K562 (cell line): ENCODE measurements at regions not wholly inside any gene's neighbourhood (a gene's known extent, or its start where the extent isn't known, plus 50 kb on each side); places are given as distances from the start of the nearest gene placed in this dataset.

Experiments
- CCAR2 ChIP-seq: fragments of 200-400 bp; formaldehyde crosslinking; IDR thresholded peaks from 2 replicates; pipeline ENCODE4 v1.6.1; 2017; ENCODE audit warnings: mild to moderate bottlenecking, low read depth, low read length
- POLR2AphosphoS2 ChIP-seq: IDR thresholded peaks from 2 replicates; pipeline ENCODE4 v1.6.1; 2012; ENCODE audit warnings: low read length, improper control_type of control experiment
- SIX5 ChIP-seq, 2 experiments: IDR thresholded peaks; 2 replicates each; pipeline ENCODE4 v1.6.1; 2011; ENCODE audit warnings: low read length in 2 of 2, borderline replicate concordance in 1 of 2, low read depth in 1 of 2, mild to moderate bottlenecking in 1 of 2, moderate library complexity in 1 of 2; ENCODE audit not compliant: insufficient read depth in 1 of 2
- XRCC3 ChIP-seq: fragments of 450-650 bp; IDR thresholded peaks from 2 replicates; pipeline ENCODE4 v1.6.1; 2017; ENCODE audit warnings: mild to moderate bottlenecking, moderate library complexity
- ZNF124 ChIP-seq: sonication (generic); formaldehyde crosslinking; IDR thresholded peaks from 2 replicates; pipeline ENCODE4 v1.8.1; 2022; ENCODE audit warnings: missing genetic modification reagents
- TF ChIP-seq, protein P1 (sequence below): fragments of 150-350 bp; IDR thresholded peaks from 2 replicates; pipeline ENCODE4 v1.6.1; 2014; ENCODE audit warnings: low read depth, mild to moderate bottlenecking, low read length, borderline replicate concordance
- TF ChIP-seq, protein P2 (sequence below): fragments of 250-450 bp; sonication (Bioruptor Pico); IDR thresholded peaks from 2 replicates; pipeline ENCODE4 v1.4.0; 2020; ENCODE audit warnings: mild to moderate bottlenecking, moderate library complexity
- TF ChIP-seq, protein P3 (sequence below): fragments of 250-450 bp; sonication (Bioruptor Pico); IDR thresholded peaks from 2 replicates; pipeline ENCODE4 v1.9.0; 2021; ENCODE audit warnings: mild to moderate bottlenecking, inconsistent platforms

DNA sequence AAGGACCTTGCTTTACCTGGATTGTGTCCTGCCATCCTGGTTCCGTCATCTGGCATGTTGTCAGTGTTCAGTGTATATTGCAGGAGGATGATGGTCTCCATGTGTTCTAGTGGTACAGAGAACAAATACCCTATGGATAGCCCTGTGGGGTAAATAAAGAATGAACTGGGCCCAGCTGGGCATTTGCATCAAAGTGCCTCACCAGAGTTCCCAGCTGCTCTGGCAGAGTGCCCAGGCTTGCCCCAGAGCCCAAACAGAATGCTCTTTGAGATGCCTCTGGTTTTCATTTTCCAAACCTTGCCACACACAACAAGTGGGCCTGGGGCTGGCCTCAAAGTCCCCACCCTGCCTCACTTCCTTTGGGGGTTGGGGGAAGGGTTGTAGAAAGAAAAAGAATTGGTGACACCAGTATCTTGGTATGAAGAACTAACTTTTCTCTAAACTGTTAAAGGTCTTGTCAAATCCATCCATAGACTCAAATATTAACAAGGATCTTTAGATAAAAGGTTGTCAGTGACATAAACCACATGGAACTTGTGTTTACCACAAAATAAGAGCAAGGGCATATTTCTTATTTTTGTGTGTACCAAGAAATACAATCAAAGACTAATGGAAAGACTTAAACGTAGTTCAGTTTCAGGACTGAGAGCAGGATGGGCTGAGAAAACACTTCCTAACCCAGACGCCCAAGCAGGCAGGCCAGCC lies 82.2 kb downstream of the LMO4 start (continued):
- TF ChIP-seq, protein P1, sequence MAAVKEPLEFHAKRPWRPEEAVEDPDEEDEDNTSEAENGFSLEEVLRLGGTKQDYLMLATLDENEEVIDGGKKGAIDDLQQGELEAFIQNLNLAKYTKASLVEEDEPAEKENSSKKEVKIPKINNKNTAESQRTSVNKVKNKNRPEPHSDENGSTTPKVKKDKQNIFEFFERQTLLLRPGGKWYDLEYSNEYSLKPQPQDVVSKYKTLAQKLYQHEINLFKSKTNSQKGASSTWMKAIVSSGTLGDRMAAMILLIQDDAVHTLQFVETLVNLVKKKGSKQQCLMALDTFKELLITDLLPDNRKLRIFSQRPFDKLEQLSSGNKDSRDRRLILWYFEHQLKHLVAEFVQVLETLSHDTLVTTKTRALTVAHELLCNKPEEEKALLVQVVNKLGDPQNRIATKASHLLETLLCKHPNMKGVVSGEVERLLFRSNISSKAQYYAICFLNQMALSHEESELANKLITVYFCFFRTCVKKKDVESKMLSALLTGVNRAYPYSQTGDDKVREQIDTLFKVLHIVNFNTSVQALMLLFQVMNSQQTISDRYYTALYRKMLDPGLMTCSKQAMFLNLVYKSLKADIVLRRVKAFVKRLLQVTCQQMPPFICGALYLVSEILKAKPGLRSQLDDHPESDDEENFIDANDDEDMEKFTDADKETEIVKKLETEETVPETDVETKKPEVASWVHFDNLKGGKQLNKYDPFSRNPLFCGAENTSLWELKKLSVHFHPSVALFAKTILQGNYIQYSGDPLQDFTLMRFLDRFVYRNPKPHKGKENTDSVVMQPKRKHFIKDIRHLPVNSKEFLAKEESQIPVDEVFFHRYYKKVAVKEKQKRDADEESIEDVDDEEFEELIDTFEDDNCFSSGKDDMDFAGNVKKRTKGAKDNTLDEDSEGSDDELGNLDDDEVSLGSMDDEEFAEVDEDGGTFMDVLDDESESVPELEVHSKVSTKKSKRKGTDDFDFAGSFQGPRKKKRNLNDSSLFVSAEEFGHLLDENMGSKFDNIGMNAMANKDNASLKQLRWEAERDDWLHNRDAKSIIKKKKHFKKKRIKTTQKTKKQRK = no peak
- TF ChIP-seq ZNF124 (CRISPR knock-in tag) (no peak), XRCC3 (no peak), POLR2AphosphoS2 (no peak), CCAR2 (no peak), SIX5 (IDR thresholded peaks at IDR 0.05; ENCODE audit: borderline replicate concordance in 1 of 2, insufficient read depth in 1 of 2, low read depth in 1 of 2, low read length in 2 of 2) (no peak)
- TF ChIP-seq, protein P2, sequence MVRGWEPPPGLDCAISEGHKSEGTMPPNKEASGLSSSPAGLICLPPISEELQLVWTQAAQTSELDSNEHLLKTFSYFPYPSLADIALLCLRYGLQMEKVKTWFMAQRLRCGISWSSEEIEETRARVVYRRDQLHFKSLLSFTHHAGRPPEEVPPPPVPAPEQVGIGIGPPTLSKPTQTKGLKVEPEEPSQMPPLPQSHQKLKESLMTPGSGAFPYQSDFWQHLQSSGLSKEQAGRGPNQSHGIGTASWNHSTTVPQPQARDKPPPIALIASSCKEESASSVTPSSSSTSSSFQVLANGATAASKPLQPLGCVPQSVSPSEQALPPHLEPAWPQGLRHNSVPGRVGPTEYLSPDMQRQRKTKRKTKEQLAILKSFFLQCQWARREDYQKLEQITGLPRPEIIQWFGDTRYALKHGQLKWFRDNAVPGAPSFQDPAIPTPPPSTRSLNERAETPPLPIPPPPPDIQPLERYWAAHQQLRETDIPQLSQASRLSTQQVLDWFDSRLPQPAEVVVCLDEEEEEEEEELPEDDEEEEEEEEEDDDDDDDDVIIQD = no peak
- TF ChIP-seq, protein P3, sequence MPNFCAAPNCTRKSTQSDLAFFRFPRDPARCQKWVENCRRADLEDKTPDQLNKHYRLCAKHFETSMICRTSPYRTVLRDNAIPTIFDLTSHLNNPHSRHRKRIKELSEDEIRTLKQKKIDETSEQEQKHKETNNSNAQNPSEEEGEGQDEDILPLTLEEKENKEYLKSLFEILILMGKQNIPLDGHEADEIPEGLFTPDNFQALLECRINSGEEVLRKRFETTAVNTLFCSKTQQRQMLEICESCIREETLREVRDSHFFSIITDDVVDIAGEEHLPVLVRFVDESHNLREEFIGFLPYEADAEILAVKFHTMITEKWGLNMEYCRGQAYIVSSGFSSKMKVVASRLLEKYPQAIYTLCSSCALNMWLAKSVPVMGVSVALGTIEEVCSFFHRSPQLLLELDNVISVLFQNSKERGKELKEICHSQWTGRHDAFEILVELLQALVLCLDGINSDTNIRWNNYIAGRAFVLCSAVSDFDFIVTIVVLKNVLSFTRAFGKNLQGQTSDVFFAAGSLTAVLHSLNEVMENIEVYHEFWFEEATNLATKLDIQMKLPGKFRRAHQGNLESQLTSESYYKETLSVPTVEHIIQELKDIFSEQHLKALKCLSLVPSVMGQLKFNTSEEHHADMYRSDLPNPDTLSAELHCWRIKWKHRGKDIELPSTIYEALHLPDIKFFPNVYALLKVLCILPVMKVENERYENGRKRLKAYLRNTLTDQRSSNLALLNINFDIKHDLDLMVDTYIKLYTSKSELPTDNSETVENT (CRISPR knock-in tag) = no peak
- TF ChIP-seq, all 486 proteins: peak for 0
